GM12878 (cell line): ENCODE measurements at regions not wholly inside any gene's neighbourhood (a gene's known extent, or its start where the extent isn't known, plus 50 kb on each side); places are given as distances from the start of the nearest gene placed in this dataset.

ENCODE experiments used
- ATAC-seq: fragments of 200-7000 bp; cut with Tn5 transposase; 3 replicates; pipeline ENCODE4 v1.9.1; 2020; ENCODE audit warnings: mild to moderate bottlenecking, moderate library complexity
- BruUV-seq: library from RNA; stranded (reverse); fragments of 400-500 nt; replicated peaks from 2 replicates; lab custom pipeline; 2021; lab: Mats Ljungman, UMichigan
- CTCF ChIA-PET: fragments of 300-600 bp; sonication (Branson Sonifier 250); formaldehyde crosslinking; extraction: SDS; loops from one replicate; lab custom pipeline; 2021; ENCODE audit warnings: inconsistent platforms; lab: Yijun Ruan, JAX
- POLR2A ChIA-PET: fragments of 350-600 bp; formaldehyde crosslinking; extraction: SDS; loops from one replicate; lab custom pipeline; 2021; ENCODE audit warnings: inconsistent platforms; lab: Charles Lee
- RAD21 ChIA-PET: fragments of 300-600 bp; sonication (Branson Sonifier 250); formaldehyde crosslinking; loops from one replicate; lab custom pipeline; 2023; ENCODE audit warnings: antibody characterized with exemption; ENCODE audit not compliant: unreplicated experiment; lab: Charles Lee
- SMC1A ChIA-PET: fragments of 300-600 bp; sonication (Branson Sonifier 250); formaldehyde crosslinking; loops from one replicate; lab custom pipeline; 2023; ENCODE audit not compliant: unreplicated experiment, uncharacterized antibody; lab: Charles Lee
- DNase-seq: peaks from one replicate; pipeline ENCODE4 v3.0.0-alpha.2; 2011; ENCODE audit warnings: low read depth, low spot score
- FAIRE-seq: peaks from 3 replicates; lab custom pipeline; 2011; peaks lifted over from hg19 to GRCh38; lab: Jason Lieb, UNC
- H2AFZ ChIP-seq: 2 replicates; pipeline ENCODE4 v1.6.0; 2011; ENCODE audit warnings: low read depth, low read length, control low read depth; ENCODE audit not compliant: control insufficient read depth
- H3K27ac ChIP-seq: 2 replicates; pipeline ENCODE4 v1.5.1; 2011; ENCODE audit warnings: control low read depth; ENCODE audit not compliant: control insufficient read depth, insufficient read depth
- H3K27me3 ChIP-seq, 2 experiments: replicated peaks in 1 of 2; 2 replicates each; pipeline versions ENCODE4 v1.6.0 to v1.6.1; 2011; ENCODE audit warnings: low read length in 1 of 2; ENCODE audit not compliant: control insufficient read depth in 2 of 2, insufficient read depth in 2 of 2
- H3K36me3 ChIP-seq, 2 experiments: 2 replicates each; pipeline ENCODE4 v1.5.1; 2011; ENCODE audit warnings: low read length in 1 of 2; ENCODE audit not compliant: control insufficient read depth in 2 of 2, insufficient read depth in 2 of 2
- H3K4me1 ChIP-seq: 2 replicates; pipeline ENCODE4 v1.6.1; 2011; ENCODE audit warnings: mild to moderate bottlenecking, low read length, moderate library complexity, mixed read lengths; ENCODE audit not compliant: control insufficient read depth, insufficient read depth
- H3K4me2 ChIP-seq: 2 replicates; pipeline ENCODE4 v1.6.0; 2011; ENCODE audit warnings: control low read depth; ENCODE audit not compliant: control insufficient read depth, insufficient read depth
- H3K4me3 ChIP-seq: fragments of 200-600 bp; sonication (generic); 2 replicates; pipeline ENCODE4 v1.5.1; 2016
- H3K79me2 ChIP-seq: 2 replicates; pipeline ENCODE4 v1.6.0; 2011; ENCODE audit warnings: low read length; ENCODE audit not compliant: control insufficient read depth, insufficient read depth
- H3K9ac ChIP-seq: 2 replicates; pipeline ENCODE4 v1.8.0; 2011; ENCODE audit warnings: low read length, control low read depth, mixed read lengths; ENCODE audit not compliant: control insufficient read depth, insufficient read depth
- H3K9me3 ChIP-seq: replicated peaks from 3 replicates; pipeline ENCODE4 v1.5.1; 2011; ENCODE audit warnings: mild to moderate bottlenecking, low read length; ENCODE audit not compliant: control insufficient read depth, insufficient read depth
- H4K20me1 ChIP-seq: 2 replicates; pipeline ENCODE4 v1.6.0; 2011; ENCODE audit not compliant: control insufficient read depth, insufficient read depth
- CHD1 ChIP-seq: IDR thresholded peaks from 2 replicates; pipeline ENCODE4 v1.6.1; 2012; ENCODE audit warnings: low read depth, low read length, improper control_type of control experiment
- HSF1 ChIP-seq: fragments of 150-350 bp; IDR thresholded peaks from 2 replicates; pipeline ENCODE4 v1.6.1; 2014; ENCODE audit warnings: mild to moderate bottlenecking, low read depth, low read length
- JUNB ChIP-seq: IDR thresholded peaks from 2 replicates; pipeline ENCODE4 v1.6.1; 2016; ENCODE audit warnings: antibody characterized with exemption, mild to moderate bottlenecking
- MTA3 ChIP-seq: IDR thresholded peaks from 2 replicates; pipeline ENCODE4 v1.6.1; 2012; ENCODE audit warnings: low read length, inconsistent platforms, borderline replicate concordance
- MXI1 ChIP-seq: fragments of 150-350 bp; IDR thresholded peaks from 2 replicates; pipeline ENCODE4 v1.6.1; 2011; ENCODE audit warnings: low read depth, mild to moderate bottlenecking, inconsistent platforms, low read length, improper control_type of control experiment
- NR2C1 ChIP-seq: fragments of 450-650 bp; IDR thresholded peaks from 2 replicates; pipeline ENCODE4 v1.6.1; 2017; ENCODE audit warnings: antibody characterized with exemption, mild to moderate bottlenecking, moderate library complexity
- PAX5 ChIP-seq: IDR thresholded peaks from 2 replicates; pipeline ENCODE4 v1.6.1; 2011; ENCODE audit warnings: low read depth, low read length, borderline replicate concordance
- SUPT20H ChIP-seq: IDR thresholded peaks from 2 replicates; pipeline ENCODE4 v1.6.1; 2011; ENCODE audit warnings: low read depth, mild to moderate bottlenecking, low read length, moderate library complexity, borderline replicate concordance; ENCODE audit not compliant: control insufficient read depth
- TCF3 ChIP-seq: IDR thresholded peaks from 2 replicates; pipeline ENCODE4 v1.6.1; 2012; ENCODE audit warnings: low read depth, mild to moderate bottlenecking, low read length, borderline replicate concordance; ENCODE audit not compliant: insufficient read depth
- WGBS: methylation state at CpG from one replicate; pipeline ENCODE4 v1.1.6; 2016; ENCODE audit warnings: low lambda C conversion rate; ENCODE audit not compliant: insufficient replicate concordance, insufficient coverage; ENCODE audit errors: missing lambda C conversion rate; 5-methylcytosine and 5-hydroxymethylcytosine counted together
- in situ Hi-C: fragments of 300-500 bp; cut with MboI; formaldehyde crosslinking; loops from 9 replicates; pipeline ENCODE4 v1.14.3; 2018; ENCODE audit warnings: mixed read lengths
- intact Hi-C: fragments of 100-400 bp; cut with micrococcal nuclease; formaldehyde crosslinking; loops from one replicate; pipeline ENCODE4 v1.14.2; 2022; ENCODE audit not compliant: unreplicated experiment

GRCh38 chr6:167416676-167417430 is 92.0 kb downstream of the TTLL2 start:
- Histone ChIP-seq H2AFZ (no peak overlapping the region), H3K4me2 (no peak overlapping the region), H3K9ac (no peak overlapping the region), H3K27me3 (no peaks in the 10 kb centered on the region), H3K4me1 (no peaks in the 10 kb centered on the region), H3K36me3 (no peaks in the 10 kb centered on the region), H3K27ac (no peak overlapping the region), H3K4me3 (no peak overlapping the region), H3K9me3 (no peaks in the 10 kb centered on the region; the same call in 2 of the 3 replicates), H4K20me1 (no peaks in the 10 kb centered on the region), H3K79me2 (no peaks in the 10 kb centered on the region)
- ChIA-PET RAD21 (no interaction called here), POLR2A (no interaction called here), CTCF (no interaction called here), SMC1A (no interaction called here)
- BruUV-seq: no TSS peak
- no peak for TF ChIP-seq MXI1
- no peak for TF ChIP-seq NR2C1
- TF ChIP-seq CHD1: no peak
- TF ChIP-seq TCF3: no peak
- no peak for TF ChIP-seq JUNB
- TF ChIP-seq SUPT20H: no peak
- TF ChIP-seq MTA3: no peak
- TF ChIP-seq PAX5: no peak
- no peak for TF ChIP-seq HSF1
- whole genome bisulfite sequencing: 20% methylated on average over 12 of the region's 12 CpGs
- ATAC-seq (no peak), DNase-seq (no peak), FAIRE-seq (no peak)
- intact Hi-C loops: no loop called here
- in situ Hi-C loops: no loop called here
